NCI-H226 (cell line): ENCODE measurements at regions not wholly inside any gene's neighbourhood (a gene's known extent, or its start where the extent isn't known, plus 50 kb on each side); places are given as distances from the start of the nearest gene placed in this dataset.

Source experiments
- DNase-seq: peaks from one replicate; pipeline ENCODE4 v3.0.0-alpha.2; 2015

GRCh38 chr1:11373895-11374747 is 101.1 kb downstream of the UBIAD1 start:
- no peak for DNase-seq

- DNase-seq: no peak
These were observed 101.7 kb downstream of the UBIAD1 start for GRCh38 chr1:11374748-11375110.

GRCh38 chr1:11377001-11377583 is 101.9 kb upstream of the DISP3 start:
- no peak for DNase-seq

- DNase-seq: no peak
These were observed 101.0 kb upstream of the DISP3 start for GRCh38 chr1:11377954-11378353.

- no peak for DNase-seq
These were observed 99.1 kb upstream of the DISP3 start for GRCh38 chr1:11379851-11380250.

- no peak for DNase-seq
These were observed 98.5 kb upstream of the DISP3 start for GRCh38 chr1:11380500-11380899.

GRCh38 chr1:11383553-11384169 is 95.3 kb upstream of the DISP3 start:
- DNase-seq: no peak

GRCh38 chr1:11384170-11384554 is 94.8 kb upstream of the DISP3 start:
- DNase-seq: peak; percentile 34

- no peak for DNase-seq
These were observed 91.1 kb upstream of the DISP3 start for GRCh38 chr1:11387829-11388228.

GRCh38 chr1:11388617-11389016 is 90.3 kb upstream of the DISP3 start:
- no peak for DNase-seq

GRCh38 chr1:11391327-11391726 is 87.6 kb upstream of the DISP3 start:
- DNase-seq: no peak

GRCh38 chr1:11391886-11392285 is 87.1 kb upstream of the DISP3 start:
- no peak for DNase-seq

GRCh38 chr1:11394592-11395245 is 84.2 kb upstream of the DISP3 start:
- DNase-seq: no peak

- DNase-seq: no peak
These were observed 83.3 kb upstream of the DISP3 start for GRCh38 chr1:11395616-11396015.

- no peak for DNase-seq
These were observed 81.6 kb upstream of the DISP3 start for GRCh38 chr1:11397151-11397901.

GRCh38 chr1:11399250-11399649 is 79.7 kb upstream of the DISP3 start:
- DNase-seq: no peak

- DNase-seq: no peak
These were observed 78.8 kb upstream of the DISP3 start for GRCh38 chr1:11400155-11400554.

GRCh38 chr1:11400567-11400966 is 78.4 kb upstream of the DISP3 start:
- no peak for DNase-seq

- DNase-seq: no peak
These were observed 72.1 kb upstream of the DISP3 start for GRCh38 chr1:11406845-11407244.

GRCh38 chr1:11407301-11407994 is 71.5 kb upstream of the DISP3 start:
- no peak for DNase-seq

GRCh38 chr1:11412141-11412540 is 66.8 kb upstream of the DISP3 start:
- DNase-seq: no peak

GRCh38 chr1:11413986-11414391 is 65.0 kb upstream of the DISP3 start:
- DNase-seq: no peak
